ENCODE measurements at regions not wholly inside any gene's neighbourhood (a gene's known extent, or its start where the extent isn't known, plus 50 kb on each side); places are given as distances from the start of the nearest gene placed in this dataset.

- H3K9me3 ChIP-seq = no peaks in the 10 kb centered on the region
- no peak for DNase-seq (ENCODE audit: low read depth in 1 of 2, low spot score in 1 of 2)
- H3K27ac ChIP-seq = no peak overlapping the region
- ATAC-seq = no peak
- no peaks in the 10 kb centered on the region for H3K4me1 ChIP-seq
- ChIA-PET CTCF (interaction anchor here (1.9 kb wide), 1 partner anchor 169 kb away, joined by 7 read pairs; no protein-coding TSS in a partner anchor), POLR2A (no interaction called here)
- 62% methylated on average over 3 of the region's 3 CpGs for WGBS (ENCODE audit: missing lambda C conversion rate)
- TF ChIP-seq HOXB5 (CRISPR knock-in tag; IDR thresholded peaks at IDR 0.05) (no peak), RARB (CRISPR knock-in tag; IDR thresholded peaks at IDR 0.05) (no peak), JUNB (IDR thresholded peaks at IDR 0.05) (no peak), TFCP2L1 (CRISPR knock-in tag; IDR thresholded peaks at IDR 0.05) (no peak), NR3C1 (IDR thresholded peaks at IDR 0.05) (no peak), FOSB (CRISPR knock-in tag; IDR thresholded peaks at IDR 0.05) (no peak), CEBPB (IDR thresholded peaks at IDR 0.05) (no peak), CHD4 (IDR thresholded peaks at IDR 0.05; ENCODE audit: borderline replicate concordance) (no peak), USF2 (IDR thresholded peaks at IDR 0.05) (no peak), EHF (CRISPR knock-in tag; IDR thresholded peaks at IDR 0.05) (no peak), TP53 (CRISPR knock-in tag; IDR thresholded peaks at IDR 0.05) (no peak), EHMT2 (IDR thresholded peaks at IDR 0.05; ENCODE audit: low read depth) (no peak), ZFP36 (IDR thresholded peaks at IDR 0.05; ENCODE audit: borderline replicate concordance, partially characterized antibody) (no peak), EP300 (IDR thresholded peaks at IDR 0.05) (no peak), MAX (IDR thresholded peaks at IDR 0.05) (no peak), ESRRA (IDR thresholded peaks at IDR 0.05; ENCODE audit: borderline replicate concordance, low read length) (no peak), GATA3 (IDR thresholded peaks at IDR 0.05; ENCODE audit: borderline replicate concordance) (no peak), PBX3 (IDR thresholded peaks at IDR 0.05) (no peak)
- H3K4me2 ChIP-seq = no peak overlapping the region
- no peak overlapping the region for H3K4me3 ChIP-seq
- no peak for FAIRE-seq
These were observed 114.6 kb upstream of the KCNG1 start for GRCh38 chr20:51137461-51137860.

GRCh38 chr20:51135926-51136715, 113.2 kb upstream of the KCNG1 start:
- 74% methylated on average over 7 of the region's 7 CpGs for WGBS (ENCODE audit: missing lambda C conversion rate)
- CTCF ChIA-PET = interaction anchor here (1.4 kb wide), 1 partner anchor 21 kb away, joined by 3 read pairs; no protein-coding TSS in a partner anchor
- ATAC-seq = no peak
- Histone ChIP-seq H3K4me1 (no peaks in the 10 kb centered on the region), H3K27ac (no peak overlapping the region), H3K4me2 (no peak overlapping the region), H3K9me3 (no peaks in the 10 kb centered on the region), H3K4me3 (no peak overlapping the region)
- TF ChIP-seq RAD21 (conservative IDR thresholded peaks at IDR 0.05 in 1 of 2, IDR thresholded peaks at IDR 0.05 in 1 of 2) (no peak), CEBPB (IDR thresholded peaks at IDR 0.05) (no peak), NFE2L2 (conservative IDR thresholded peaks at IDR 0.05; ENCODE audit: low read length) (no peak), POLR2A (IDR thresholded peaks at IDR 0.05; ENCODE audit: low read length) (no peak), TP53 (CRISPR knock-in tag; IDR thresholded peaks at IDR 0.05) (no peak), EHF (CRISPR knock-in tag; IDR thresholded peaks at IDR 0.05) (no peak)
- no peak for FAIRE-seq
- POLR2A ChIA-PET = no interaction called here
- DNase-seq (ENCODE audit: low read depth in 1 of 2, low spot score in 1 of 2) = no peak

GRCh38 chr20:51134405-51134804, 111.5 kb upstream of the KCNG1 start:
- Histone ChIP-seq H3K27ac (no peak overlapping the region), H3K4me2 (no peak overlapping the region), H3K9me3 (no peaks in the 10 kb centered on the region), H3K4me1 (no peaks in the 10 kb centered on the region; the same call in 2 of the 3 replicates), H3K4me3 (no peak overlapping the region)
- ATAC-seq (no peak), FAIRE-seq (no peak), DNase-seq (ENCODE audit: low read depth in 1 of 2, low spot score in 1 of 2) (no peak)
- ChIA-PET POLR2A (no interaction called here), CTCF (no interaction called here)
- WGBS (ENCODE audit: missing lambda C conversion rate) = 72% methylated on average over 6 of the region's 6 CpGs
- no peak for TF ChIP-seq HMGXB4 (CRISPR knock-in tag; IDR thresholded peaks at IDR 0.05; ENCODE audit: borderline replicate concordance)
- TF ChIP-seq HDAC2 (IDR thresholded peaks at IDR 0.05) = no peak
- TF ChIP-seq RCOR1 (IDR thresholded peaks at IDR 0.05; ENCODE audit: low read depth, low read length) = no peak
- TF ChIP-seq ESRRA (IDR thresholded peaks at IDR 0.05; ENCODE audit: borderline replicate concordance, low read length) = no peak
- no peak for TF ChIP-seq ZFP36 (IDR thresholded peaks at IDR 0.05; ENCODE audit: borderline replicate concordance, partially characterized antibody)
- TF ChIP-seq TP53 (CRISPR knock-in tag; IDR thresholded peaks at IDR 0.05) = no peak
- no peak for TF ChIP-seq NFE2L2 (conservative IDR thresholded peaks at IDR 0.05; ENCODE audit: low read length)
- TF ChIP-seq CHD4 (IDR thresholded peaks at IDR 0.05; ENCODE audit: borderline replicate concordance) = no peak
- no peak for TF ChIP-seq BCL3 (IDR thresholded peaks at IDR 0.05)
- TF ChIP-seq HOXB13 (CRISPR knock-in tag; IDR thresholded peaks at IDR 0.05; ENCODE audit: low read depth) = no peak
- no peak for TF ChIP-seq HES2 (IDR thresholded peaks at IDR 0.05)
- no peak for TF ChIP-seq TFCP2L1 (CRISPR knock-in tag; IDR thresholded peaks at IDR 0.05)
- TF ChIP-seq HEYL (CRISPR knock-in tag; IDR thresholded peaks at IDR 0.05) = no peak
